Fibroblast of the conjunctiva (primary cell): ENCODE measurements at regions not wholly inside any gene's neighbourhood (a gene's known extent, or its start where the extent isn't known, plus 50 kb on each side); places are given as distances from the start of the nearest gene placed in this dataset.
A peak's percentile ranks its signal among the peaks of the same experiment; 100 is the strongest.

ENCODE experiments used
- DNase-seq: peaks from one replicate; pipeline ENCODE4 v3.0.0-alpha.2; 2010; ENCODE audit warnings: low read depth

GRCh38 chr9:107918749-107919148, 429.2 kb upstream of the KLF4 start:
- no peak for DNase-seq

GRCh38 chr9:107914151-107914550, 424.6 kb upstream of the KLF4 start:
- no peak for DNase-seq

GRCh38 chr9:107907715-107908114, 418.1 kb upstream of the KLF4 start:
- DNase-seq = no peak

GRCh38 chr9:107907255-107907654, 417.7 kb upstream of the KLF4 start:
- no peak for DNase-seq

- DNase-seq = no peak
Observed at GRCh38 chr9:107906074-107906473, 416.5 kb upstream of the KLF4 start.

GRCh38 chr9:107905308-107906020, 415.9 kb upstream of the KLF4 start:
- no peak for DNase-seq

GRCh38 chr9:107899961-107900330, 410.4 kb upstream of the KLF4 start:
- no peak for DNase-seq

GRCh38 chr9:107898761-107899160, 409.2 kb upstream of the KLF4 start:
- DNase-seq = no peak

- DNase-seq = no peak
Observed at GRCh38 chr9:107896544-107896943, 407.0 kb upstream of the KLF4 start.

GRCh38 chr9:107895501-107896001, 406.0 kb upstream of the KLF4 start:
- peak; percentile 86 for DNase-seq

GRCh38 chr9:107894572-107895261, 405.1 kb upstream of the KLF4 start:
- peak; percentile 93 for DNase-seq

- DNase-seq = no peak
Observed at GRCh38 chr9:107890921-107891465, 401.4 kb upstream of the KLF4 start.

- DNase-seq = peak; percentile 36
Observed at GRCh38 chr9:107888773-107889227, 399.2 kb upstream of the KLF4 start.

GRCh38 chr9:107886826-107887225, 397.3 kb upstream of the KLF4 start:
- no peak for DNase-seq

- DNase-seq = no peak
Observed at GRCh38 chr9:107883496-107884124, 394.0 kb upstream of the KLF4 start.

GRCh38 chr9:107881626-107882300, 392.2 kb upstream of the KLF4 start:
- no peak for DNase-seq

GRCh38 chr9:107878462-107878861, 388.9 kb upstream of the KLF4 start:
- DNase-seq = no peak

- DNase-seq = no peak
Observed at GRCh38 chr9:107875571-107875980, 386.0 kb upstream of the KLF4 start.

- DNase-seq = no peak
Observed at GRCh38 chr9:107874591-107875369, 385.2 kb upstream of the KLF4 start.

GRCh38 chr9:107874137-107874536, 384.6 kb upstream of the KLF4 start:
- DNase-seq = no peak

GRCh38 chr9:107872457-107873192, 383.1 kb upstream of the KLF4 start:
- no peak for DNase-seq
